ENCODE measurements at regions not wholly inside any gene's neighbourhood (a gene's known extent, or its start where the extent isn't known, plus 50 kb on each side); places are given as distances from the start of the nearest gene placed in this dataset.

DNA sequence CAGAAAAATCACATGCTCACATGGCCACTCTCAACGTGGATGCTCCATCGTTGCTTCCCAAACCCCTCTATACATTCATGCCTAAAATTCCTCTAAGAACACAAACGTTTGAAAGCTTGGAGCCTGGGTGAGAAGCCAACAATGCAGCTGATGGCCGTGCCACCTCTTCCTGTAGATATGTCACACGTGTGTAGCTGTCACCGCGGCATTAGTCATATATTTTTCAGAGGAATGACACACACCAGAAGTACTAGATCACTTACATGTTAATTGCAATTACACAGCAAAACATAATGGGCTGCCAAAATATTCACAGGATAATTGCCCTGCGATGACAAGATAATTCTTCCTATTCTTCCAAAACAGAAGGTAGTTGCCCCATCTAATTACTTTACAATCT lies 112.7 kb upstream of the BACE2 start:
- Mint-ChIP-seq H3K36me3 (no peaks in the 10 kb centered on the region), H3K27ac (no peak overlapping the region), H3K9me3 (peaks cover under 1% of the 10 kb centered on the region), H3K4me1 (peaks cover 7% of the 10 kb centered on the region), H3K4me3 (no peak overlapping the region), H3K27me3 (ENCODE audit: low read depth) (peaks cover under 1% of the 10 kb centered on the region)
- DNase-seq (ENCODE audit: low spot score in 2 of 2, unreplicated experiment in 2 of 2): no peak
- TF ChIP-seq, protein P1, sequence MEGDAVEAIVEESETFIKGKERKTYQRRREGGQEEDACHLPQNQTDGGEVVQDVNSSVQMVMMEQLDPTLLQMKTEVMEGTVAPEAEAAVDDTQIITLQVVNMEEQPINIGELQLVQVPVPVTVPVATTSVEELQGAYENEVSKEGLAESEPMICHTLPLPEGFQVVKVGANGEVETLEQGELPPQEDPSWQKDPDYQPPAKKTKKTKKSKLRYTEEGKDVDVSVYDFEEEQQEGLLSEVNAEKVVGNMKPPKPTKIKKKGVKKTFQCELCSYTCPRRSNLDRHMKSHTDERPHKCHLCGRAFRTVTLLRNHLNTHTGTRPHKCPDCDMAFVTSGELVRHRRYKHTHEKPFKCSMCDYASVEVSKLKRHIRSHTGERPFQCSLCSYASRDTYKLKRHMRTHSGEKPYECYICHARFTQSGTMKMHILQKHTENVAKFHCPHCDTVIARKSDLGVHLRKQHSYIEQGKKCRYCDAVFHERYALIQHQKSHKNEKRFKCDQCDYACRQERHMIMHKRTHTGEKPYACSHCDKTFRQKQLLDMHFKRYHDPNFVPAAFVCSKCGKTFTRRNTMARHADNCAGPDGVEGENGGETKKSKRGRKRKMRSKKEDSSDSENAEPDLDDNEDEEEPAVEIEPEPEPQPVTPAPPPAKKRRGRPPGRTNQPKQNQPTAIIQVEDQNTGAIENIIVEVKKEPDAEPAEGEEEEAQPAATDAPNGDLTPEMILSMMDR (IDR thresholded peaks at IDR 0.05; ENCODE audit: unreplicated experiment): no peak

DNA sequence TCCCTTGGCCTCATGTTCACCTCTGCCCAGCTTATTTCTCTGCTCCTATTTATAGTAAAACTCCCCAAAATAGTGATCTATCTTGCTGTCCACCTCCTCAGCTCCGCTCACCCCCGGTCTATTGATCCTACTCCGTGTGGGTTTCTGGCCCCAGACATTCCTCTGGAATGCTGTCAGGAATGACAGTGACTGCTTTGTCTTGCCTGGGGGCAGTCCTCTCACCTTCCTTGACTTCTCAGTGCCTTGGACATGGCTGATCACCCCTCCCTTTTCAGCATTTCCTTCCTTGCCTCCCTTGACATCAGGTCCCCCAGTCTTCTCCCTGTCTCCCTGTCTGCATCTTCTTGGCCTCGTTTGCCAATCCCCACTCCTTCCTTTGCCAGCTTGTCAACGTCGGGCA lies 108.1 kb upstream of the BACE2 start:
- H3K4me3 Mint-ChIP-seq: no peak overlapping the region
- H3K36me3 Mint-ChIP-seq: no peaks in the 10 kb centered on the region
- DNase-seq (ENCODE audit: low spot score in 2 of 2, unreplicated experiment in 2 of 2): no peak
- TF ChIP-seq, protein P1 (IDR thresholded peaks at IDR 0.05; ENCODE audit: unreplicated experiment): no peak
- H3K27me3 Mint-ChIP-seq (ENCODE audit: low read depth): no peaks in the 10 kb centered on the region
- peaks cover 7% of the 10 kb centered on the region for H3K9me3 Mint-ChIP-seq
- H3K4me1 Mint-ChIP-seq: peaks cover 7% of the 10 kb centered on the region
- no peak overlapping the region for H3K27ac Mint-ChIP-seq

DNA sequence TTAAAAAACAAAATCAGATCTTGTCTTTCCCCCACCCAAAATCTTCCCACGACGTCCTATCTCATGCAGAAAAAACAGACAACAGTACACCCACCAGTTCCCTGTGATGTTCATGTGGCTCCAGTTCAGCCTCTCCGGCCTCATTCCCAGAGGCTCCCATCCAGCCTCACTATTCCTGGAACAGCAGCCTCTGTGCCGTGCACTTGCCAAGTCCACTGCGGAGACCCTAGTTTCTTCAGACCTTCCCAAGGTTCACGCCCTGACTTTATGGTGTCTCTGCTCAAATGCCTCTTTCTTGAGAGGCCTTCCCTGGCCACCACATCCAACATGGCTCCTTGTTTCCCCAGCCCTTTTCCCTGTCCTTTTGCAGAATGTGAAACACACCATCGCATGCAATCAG lies 106.3 kb upstream of the BACE2 start:
- H3K4me3 Mint-ChIP-seq: no peak overlapping the region
- DNase-seq (ENCODE audit: low spot score in 2 of 2, unreplicated experiment in 2 of 2): no peak
- no peaks in the 10 kb centered on the region for H3K36me3 Mint-ChIP-seq
- H3K27ac Mint-ChIP-seq: no peak overlapping the region
- no peaks in the 10 kb centered on the region for H3K27me3 Mint-ChIP-seq (ENCODE audit: low read depth)
- TF ChIP-seq, protein P1 (IDR thresholded peaks at IDR 0.05; ENCODE audit: unreplicated experiment): no peak
- H3K4me1 Mint-ChIP-seq: peaks cover 7% of the 10 kb centered on the region
- peaks cover 7% of the 10 kb centered on the region for H3K9me3 Mint-ChIP-seq

DNA sequence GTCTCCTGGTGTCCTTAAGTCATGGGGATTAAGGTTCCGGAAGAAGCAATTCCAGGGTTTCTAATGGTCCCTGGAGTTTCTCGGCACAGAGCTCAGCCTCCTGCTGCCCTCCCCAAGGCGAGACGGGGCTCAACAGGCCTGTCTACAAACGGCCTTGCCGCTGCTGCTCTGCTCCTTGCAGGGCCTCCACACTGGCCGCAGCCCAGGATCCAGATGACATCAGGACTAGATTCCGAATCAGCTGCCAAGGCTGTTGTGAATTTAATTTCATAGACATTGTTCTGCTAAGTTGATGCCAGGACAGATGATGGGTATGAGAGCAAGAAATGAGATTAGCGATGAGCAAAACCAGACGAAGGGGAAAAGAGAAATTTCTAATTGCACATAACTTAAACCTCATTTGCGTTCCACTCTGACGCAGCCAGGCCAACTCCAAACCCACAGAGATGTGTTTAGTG lies 103.6 kb upstream of the BACE2 start:
- Mint-ChIP-seq H3K9me3 (peaks cover 7% of the 10 kb centered on the region), H3K27me3 (ENCODE audit: low read depth) (peaks cover 24% of the 10 kb centered on the region), H3K36me3 (no peaks in the 10 kb centered on the region), H3K4me1 (peaks cover 15% of the 10 kb centered on the region), H3K4me3 (no peak overlapping the region), H3K27ac (no peak overlapping the region)
- no peak for DNase-seq (ENCODE audit: low spot score in 2 of 2, unreplicated experiment in 2 of 2)
- TF ChIP-seq, protein P1 (IDR thresholded peaks at IDR 0.05; ENCODE audit: unreplicated experiment): no peak

DNA sequence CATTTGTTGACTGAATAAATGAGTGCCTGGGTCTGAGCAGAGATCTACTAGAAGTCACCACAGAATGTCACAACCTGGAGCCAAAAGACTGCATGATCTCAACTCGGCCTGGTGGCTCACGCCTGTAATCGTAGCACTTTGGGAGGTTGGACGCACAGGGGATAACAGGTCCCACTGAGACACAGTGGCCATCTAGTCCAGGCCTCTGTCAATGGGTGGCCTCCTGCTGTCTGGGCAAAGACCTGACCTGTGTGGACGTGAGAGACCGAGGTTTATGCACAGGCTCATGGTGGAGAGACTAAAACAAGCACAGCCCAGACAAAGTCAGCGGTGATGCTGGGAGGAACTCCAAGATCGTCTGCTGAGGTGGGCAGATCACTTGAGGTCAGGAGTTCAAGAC lies 103.0 kb upstream of the BACE2 start:
- Mint-ChIP-seq H3K36me3 (no peaks in the 10 kb centered on the region), H3K4me1 (peaks cover 10% of the 10 kb centered on the region), H3K9me3 (peaks cover 7% of the 10 kb centered on the region), H3K4me3 (no peak overlapping the region), H3K27ac (no peak overlapping the region), H3K27me3 (ENCODE audit: low read depth) (peaks cover 24% of the 10 kb centered on the region)
- TF ChIP-seq, protein P1 (IDR thresholded peaks at IDR 0.05; ENCODE audit: unreplicated experiment): no peak
- no peak for DNase-seq (ENCODE audit: low spot score in 2 of 2, unreplicated experiment in 2 of 2)

DNA sequence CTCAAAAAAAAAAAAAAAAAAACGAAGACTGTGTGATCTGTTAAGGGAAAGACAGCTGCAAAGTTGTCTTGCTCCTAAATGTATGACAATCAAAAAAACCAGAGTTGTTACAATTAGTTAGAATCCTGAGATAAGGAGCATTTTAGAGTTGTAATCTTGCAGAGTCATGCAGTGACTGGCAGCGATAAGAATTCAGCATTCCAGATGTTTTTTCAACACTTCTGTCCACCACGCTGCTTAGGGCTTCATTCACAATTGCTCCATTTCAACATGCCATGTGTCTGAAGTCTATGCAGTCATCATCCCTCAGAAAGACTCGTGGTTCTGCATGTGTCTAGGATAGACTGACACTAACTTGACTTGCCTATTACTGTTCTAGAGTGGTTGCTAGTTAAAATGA lies 102.4 kb upstream of the BACE2 start:
- H3K27ac Mint-ChIP-seq: no peak overlapping the region
- peaks cover 8% of the 10 kb centered on the region for H3K4me1 Mint-ChIP-seq
- H3K9me3 Mint-ChIP-seq: peaks cover 4% of the 10 kb centered on the region
- no peaks in the 10 kb centered on the region for H3K36me3 Mint-ChIP-seq
- H3K27me3 Mint-ChIP-seq (ENCODE audit: low read depth): peaks cover 27% of the 10 kb centered on the region
- TF ChIP-seq, protein P1 (IDR thresholded peaks at IDR 0.05; ENCODE audit: unreplicated experiment): no peak
- H3K4me3 Mint-ChIP-seq: no peak overlapping the region
- DNase-seq (ENCODE audit: low spot score in 2 of 2, unreplicated experiment in 2 of 2): no peak
